CD4-positive, alpha-beta T cell treated with Interleukin-1 beta for 1 hour (primary cell): ENCODE measurements at regions not wholly inside any gene's neighbourhood (a gene's known extent, or its start where the extent isn't known, plus 50 kb on each side); places are given as distances from the start of the nearest gene placed in this dataset.
"Not testable (repeated sequence)": the region's sequence is repeated elsewhere in the genome, so short reads cannot be mapped to it uniquely, and the experiment has no call there.

ENCODE experiments used
- DNase-seq, 2 donors: peaks; one replicate each; pipeline ENCODE4 v3.0.0-alpha.2; 2020 to 2022

DNA sequence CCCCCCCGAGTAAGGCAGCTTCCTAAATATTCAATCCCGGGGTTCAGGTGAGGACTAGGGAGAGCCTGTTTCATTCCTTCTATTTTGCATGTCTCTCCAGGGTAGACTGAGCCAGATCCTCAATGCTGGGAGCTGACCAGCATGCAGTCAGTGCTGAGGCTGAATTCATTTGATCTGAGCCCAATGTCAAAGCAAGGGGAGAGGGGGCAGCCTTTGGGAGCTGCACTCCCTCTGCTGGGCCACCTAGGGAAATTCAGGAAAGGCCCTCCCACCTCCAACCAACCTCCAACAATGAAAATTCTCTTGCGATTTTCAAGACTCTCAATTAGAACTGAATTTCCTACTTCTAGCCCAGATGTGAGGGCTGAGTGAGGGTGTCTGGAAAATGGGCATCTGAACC lies 371.2 kb downstream of the NPHP4 start:
- no peak for DNase-seq

GRCh38 chr1:5620418-5620817 lies 371.8 kb downstream of the NPHP4 start:
- DNase-seq = no peak

GRCh38 chr1:5619469-5619868 lies 372.8 kb downstream of the NPHP4 start:
- DNase-seq = no peak

GRCh38 chr1:5617546-5617945 lies 374.7 kb downstream of the NPHP4 start:
- no peak for DNase-seq

GRCh38 chr1:5617179-5617520 lies 375.1 kb downstream of the NPHP4 start:
- DNase-seq = no peak

GRCh38 chr1:5616366-5617178 lies 375.7 kb downstream of the NPHP4 start:
- DNase-seq = no peak

DNA sequence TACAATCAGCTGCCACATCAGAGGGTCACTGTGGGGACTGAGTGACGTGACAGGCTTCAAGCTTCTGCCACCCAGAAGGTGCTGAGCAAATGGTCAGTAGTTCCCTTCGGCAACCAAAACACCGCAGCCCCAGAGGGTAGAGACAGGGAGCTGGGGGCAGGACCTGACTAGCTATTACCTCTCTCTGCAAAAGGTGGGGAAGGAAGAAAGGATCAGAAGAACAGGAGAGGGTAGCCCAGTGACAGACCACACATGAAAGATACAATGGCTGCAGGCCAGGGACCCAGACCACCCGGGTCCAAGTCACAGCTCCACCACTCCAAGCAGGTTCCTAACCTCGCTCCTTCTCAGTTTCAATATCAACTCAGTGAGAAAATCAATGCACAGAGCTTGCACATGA lies 377.1 kb downstream of the NPHP4 start:
- no peak for DNase-seq

- no peak for DNase-seq
Measured at GRCh38 chr1:5613900-5614299, 378.3 kb downstream of the NPHP4 start.

GRCh38 chr1:5611851-5612250 lies 380.4 kb downstream of the NPHP4 start:
- DNase-seq = no peak

- DNase-seq = no peak
Measured at GRCh38 chr1:5611431-5611830, 380.8 kb downstream of the NPHP4 start.

- DNase-seq = no peak
Measured at GRCh38 chr1:5610432-5610831, 381.8 kb downstream of the NPHP4 start.

DNA sequence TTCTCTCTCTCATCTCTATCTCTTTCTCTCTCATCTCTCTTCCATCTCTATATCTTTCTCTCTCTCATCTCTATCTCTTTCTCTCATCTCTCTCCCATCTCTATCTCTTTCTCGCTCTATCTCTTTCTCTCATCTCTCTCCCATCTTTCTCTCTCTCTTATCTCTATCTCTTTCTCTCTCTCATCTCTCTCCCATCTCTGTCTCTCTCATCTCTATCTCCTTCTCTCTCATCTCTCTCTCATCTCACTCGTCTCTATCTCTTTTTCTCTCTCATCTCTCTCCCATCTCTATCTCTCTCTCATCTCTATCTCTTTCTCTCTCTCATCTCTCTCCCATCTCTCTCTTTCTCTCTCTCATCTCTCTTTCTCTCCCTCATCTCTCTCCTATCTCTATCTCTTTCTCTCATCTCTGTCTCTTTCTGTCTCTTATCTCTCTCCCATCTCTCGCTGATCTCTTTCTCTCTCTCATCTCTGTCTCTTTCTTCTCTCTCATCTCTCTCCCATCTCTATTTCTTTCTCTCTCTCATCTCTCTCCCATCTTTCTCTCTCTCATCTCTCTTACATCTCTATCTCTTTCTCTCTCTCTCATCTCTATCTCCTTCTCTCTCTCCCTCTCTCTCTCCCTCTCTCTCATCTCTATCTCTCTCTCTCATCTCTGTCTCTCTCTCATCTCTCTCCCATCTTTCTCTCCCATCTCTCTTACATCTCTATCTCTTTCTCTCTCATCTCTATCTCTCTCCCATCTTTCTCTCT lies 388.7 kb downstream of the NPHP4 start:
- no peak for DNase-seq

DNA sequence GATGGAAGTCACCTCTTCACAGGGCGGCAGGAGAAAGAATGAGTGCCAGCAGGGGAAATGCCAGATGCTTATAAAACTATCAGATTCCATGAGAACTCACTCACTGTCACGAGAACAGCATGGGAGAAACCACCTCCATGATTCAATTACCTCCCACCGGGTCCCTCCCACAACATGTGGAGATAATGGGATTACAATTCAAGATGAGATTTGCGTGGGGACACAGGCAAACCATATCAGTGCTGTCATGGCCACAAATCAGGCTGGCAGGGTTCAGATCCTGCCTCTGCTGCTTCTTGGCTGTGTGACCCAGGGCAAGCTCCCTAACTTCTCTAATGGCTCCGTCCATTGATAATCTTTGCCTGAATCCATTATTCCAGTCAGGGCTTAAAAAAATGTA lies 389.5 kb downstream of the NPHP4 start:
- not testable (repeated sequence) for DNase-seq

GRCh38 chr1:5601516-5601915 lies 390.7 kb downstream of the NPHP4 start:
- no peak for DNase-seq

DNA sequence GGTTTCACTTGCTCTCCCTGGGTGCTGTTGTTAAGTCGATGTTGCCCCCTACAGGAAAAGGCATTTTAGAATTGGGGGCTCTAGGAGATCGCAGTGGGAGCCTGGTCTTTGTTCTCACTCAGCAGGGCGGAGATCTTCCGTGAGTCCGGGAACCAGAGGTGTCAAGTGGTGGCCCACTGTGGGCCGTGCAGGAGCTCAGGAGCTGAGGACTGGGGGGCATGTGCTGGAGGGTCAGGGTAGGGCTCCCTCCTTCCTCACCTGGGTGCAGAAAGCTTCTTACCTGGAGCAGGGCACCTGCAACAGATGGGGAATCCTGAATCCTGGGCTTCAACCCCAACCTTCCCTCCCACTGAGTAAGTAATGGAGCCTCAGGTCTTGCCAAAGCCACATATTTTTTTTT lies 392.7 kb downstream of the NPHP4 start:
- no peak for DNase-seq

- no peak for DNase-seq
Measured at GRCh38 chr1:5598824-5599395, 393.3 kb downstream of the NPHP4 start.

- DNase-seq = no peak
Measured at GRCh38 chr1:5597991-5598823, 394.0 kb downstream of the NPHP4 start.

- no peak for DNase-seq
Measured at GRCh38 chr1:5597171-5597850, 394.9 kb downstream of the NPHP4 start.

DNA sequence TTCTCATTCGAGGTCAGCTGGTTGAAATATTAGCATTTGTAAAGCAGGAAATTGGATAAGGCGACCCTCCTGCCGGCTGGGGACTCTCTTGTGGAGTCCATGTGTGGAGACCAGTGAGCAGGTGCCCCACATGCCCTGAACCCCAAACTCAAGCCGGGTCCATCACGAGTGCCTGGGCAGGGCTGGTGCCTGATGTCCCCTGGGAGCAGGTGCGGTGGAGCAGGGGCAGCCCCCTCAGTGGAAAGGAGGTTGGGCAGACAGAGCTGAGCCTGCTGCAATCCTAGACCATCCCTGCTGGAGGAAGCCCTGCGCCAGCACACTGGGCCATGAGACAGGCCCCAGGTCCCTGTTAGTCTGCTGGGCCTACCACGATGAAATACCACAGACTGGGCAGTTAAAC lies 395.6 kb downstream of the NPHP4 start:
- DNase-seq = no peak

GRCh38 chr1:5595531-5596170 lies 396.6 kb downstream of the NPHP4 start:
- DNase-seq = no peak

DNA sequence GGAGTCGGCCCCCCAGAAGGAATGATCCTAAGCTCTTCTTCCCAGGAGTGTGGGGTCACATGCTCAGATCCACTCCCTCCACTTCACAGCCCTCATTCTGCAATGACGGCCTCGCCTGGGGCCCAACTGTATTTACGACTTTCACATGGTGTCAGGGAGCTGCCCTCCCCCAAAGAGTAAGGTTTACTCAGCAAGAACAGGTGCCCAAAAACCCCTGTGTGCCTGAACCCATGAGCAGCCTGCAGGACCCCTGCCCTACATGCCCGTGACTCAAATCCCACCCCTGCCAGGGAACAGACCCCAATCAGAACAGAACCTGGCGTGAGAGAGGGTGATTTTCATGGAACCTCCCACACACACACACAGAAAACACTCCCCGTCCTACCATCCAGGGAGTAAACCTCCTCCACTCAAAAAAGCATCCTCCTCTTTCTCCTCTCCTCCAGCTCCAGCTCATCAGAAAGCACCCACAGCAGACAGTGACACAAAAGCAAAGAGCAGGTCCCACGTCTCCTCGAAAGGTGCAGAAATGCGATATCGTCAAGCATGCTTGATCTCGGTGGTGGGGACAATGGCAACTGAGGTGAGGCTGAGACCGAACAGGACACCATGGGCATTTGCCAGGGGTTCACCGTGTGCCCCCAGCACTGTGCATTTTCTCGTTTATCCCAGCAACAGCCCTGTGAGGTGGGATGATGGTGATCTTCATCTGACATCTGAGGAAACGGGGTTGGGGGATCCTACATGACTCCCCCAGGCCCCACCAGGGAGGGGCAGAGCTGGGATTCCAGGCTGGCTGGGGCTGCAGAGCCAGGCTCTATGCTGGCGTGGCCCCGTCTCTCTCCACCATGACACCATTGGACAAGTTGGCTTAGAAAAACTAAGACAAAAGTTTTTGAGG lies 397.9 kb downstream of the NPHP4 start:
- no peak for DNase-seq
